Neural cell (in vitro differentiated cells): ENCODE measurements at regions not wholly inside any gene's neighbourhood (a gene's known extent, or its start where the extent isn't known, plus 50 kb on each side); places are given as distances from the start of the nearest gene placed in this dataset.
A peak's percentile ranks its signal among the peaks of the same experiment; 100 is the strongest.

ENCODE experiments used
- H2AFZ ChIP-seq: fragments of 200-600, 300-800 bp; sonication (generic), shearing (Covaris generic); 2 replicates; pipeline ENCODE4 v1.6.0; 2014; ENCODE audit warnings: low read depth, mild to moderate bottlenecking, antibody characterized with exemption, low read length, moderate library complexity
- H3F3A ChIP-seq: fragments of 200-600 bp; shearing (Covaris generic); 2 replicates; pipeline ENCODE4 v1.6.1; 2016; ENCODE audit warnings: mild to moderate bottlenecking, moderate library complexity, mixed read lengths, antibody characterized with exemption, low read length; ENCODE audit not compliant: insufficient read depth, poor library complexity, severe bottlenecking
- H3K27ac ChIP-seq: fragments of 200-600, 300-800 bp; sonication (generic), shearing (Covaris generic); 2 replicates; pipeline ENCODE4 v1.5.1; 2014; ENCODE audit warnings: mild to moderate bottlenecking, low read length, moderate library complexity
- H3K27me3 ChIP-seq: fragments of 300-800, 200-600 bp; sonication (generic), shearing (Covaris generic); 2 replicates; pipeline ENCODE4 v1.6.0; 2014; ENCODE audit warnings: mild to moderate bottlenecking, low read depth, low read length, moderate library complexity; ENCODE audit not compliant: insufficient read depth
- H3K36me3 ChIP-seq: fragments of 300-800, 200-600 bp; sonication (generic), shearing (Covaris generic); 2 replicates; pipeline ENCODE4 v1.5.1; 2014; ENCODE audit warnings: mild to moderate bottlenecking, antibody characterized with exemption, low read length, moderate library complexity; ENCODE audit not compliant: insufficient read depth
- H3K4me2 ChIP-seq: fragments of 300-800, 200-600 bp; sonication (generic), shearing (Covaris generic); 2 replicates; pipeline ENCODE4 v1.6.0; 2014; ENCODE audit warnings: mild to moderate bottlenecking, low read length
- H3K4me3 ChIP-seq: fragments of 300-800, 200-600 bp; sonication (generic), shearing (Covaris generic); 2 replicates; pipeline ENCODE4 v1.5.1; 2014; ENCODE audit warnings: mild to moderate bottlenecking, low read length, moderate library complexity
- H3K79me2 ChIP-seq: fragments of 200-600 bp; shearing (Covaris generic); replicated peaks from 2 replicates; pipeline ENCODE4 v1.6.0; 2014; ENCODE audit warnings: mild to moderate bottlenecking, low read length, moderate library complexity; ENCODE audit not compliant: insufficient read depth
- H3K9ac ChIP-seq: fragments of 300-800, 200-600 bp; sonication (generic), shearing (Covaris generic); 2 replicates; pipeline ENCODE4 v1.6.1; 2016; ENCODE audit warnings: mild to moderate bottlenecking, low read length, mixed read lengths
- H3K9me2 ChIP-seq: fragments of 200-600 bp; shearing (Covaris generic); 2 replicates; pipeline ENCODE4 v1.6.1; 2016; ENCODE audit warnings: mild to moderate bottlenecking, low read length, mixed read lengths; ENCODE audit not compliant: insufficient read depth
- H3K9me3 ChIP-seq: fragments of 200-600, 300-800 bp; sonication (generic), shearing (Covaris generic); 2 replicates; pipeline ENCODE4 v1.6.1; 2016; ENCODE audit warnings: mild to moderate bottlenecking, mixed run types, low read length, moderate library complexity, mixed read lengths
- H4K20me1 ChIP-seq: fragments of 200-600 bp; shearing (Covaris generic); 2 replicates; pipeline ENCODE4 v1.6.1; 2016; ENCODE audit warnings: mild to moderate bottlenecking, mixed run types; ENCODE audit not compliant: insufficient read depth
- EP300 ChIP-seq: fragments of 450-650 bp; conservative IDR thresholded peaks from 2 replicates; pipeline ENCODE4 v1.6.1; 2014; ENCODE audit warnings: antibody characterized with exemption, mild to moderate bottlenecking, moderate library complexity; ENCODE audit not compliant: poor library complexity, severe bottlenecking
- EZH2 ChIP-seq: fragments of 200-600, 300-800 bp; shearing (Covaris generic), sonication (generic); IDR thresholded peaks from 2 replicates; pipeline ENCODE4 v1.6.1; 2014; ENCODE audit warnings: antibody characterized with exemption, low read length, borderline replicate concordance, mild to moderate bottlenecking; ENCODE audit not compliant: insufficient read depth, poor library complexity, severe bottlenecking
- POLR2AphosphoS5 ChIP-seq: IDR thresholded peaks from 2 replicates; pipeline ENCODE4 v1.6.1; 2012
- RAD21 ChIP-seq: fragments of 450-650 bp; conservative IDR thresholded peaks from 2 replicates; pipeline ENCODE4 v1.6.1; 2014; ENCODE audit warnings: antibody characterized with exemption, mild to moderate bottlenecking, moderate library complexity
- SMC3 ChIP-seq: fragments of 450-650 bp; conservative IDR thresholded peaks from 2 replicates; pipeline ENCODE4 v1.6.1; 2014; ENCODE audit warnings: antibody characterized with exemption, mild to moderate bottlenecking, moderate library complexity; ENCODE audit not compliant: poor library complexity
- TF ChIP-seq, protein P1 (sequence below): fragments of 450-650 bp; IDR thresholded peaks from 2 replicates; pipeline ENCODE4 v1.5.1; 2014; ENCODE audit warnings: antibody characterized with exemption, mild to moderate bottlenecking, moderate library complexity; ENCODE audit not compliant: poor library complexity, severe bottlenecking

DNA sequence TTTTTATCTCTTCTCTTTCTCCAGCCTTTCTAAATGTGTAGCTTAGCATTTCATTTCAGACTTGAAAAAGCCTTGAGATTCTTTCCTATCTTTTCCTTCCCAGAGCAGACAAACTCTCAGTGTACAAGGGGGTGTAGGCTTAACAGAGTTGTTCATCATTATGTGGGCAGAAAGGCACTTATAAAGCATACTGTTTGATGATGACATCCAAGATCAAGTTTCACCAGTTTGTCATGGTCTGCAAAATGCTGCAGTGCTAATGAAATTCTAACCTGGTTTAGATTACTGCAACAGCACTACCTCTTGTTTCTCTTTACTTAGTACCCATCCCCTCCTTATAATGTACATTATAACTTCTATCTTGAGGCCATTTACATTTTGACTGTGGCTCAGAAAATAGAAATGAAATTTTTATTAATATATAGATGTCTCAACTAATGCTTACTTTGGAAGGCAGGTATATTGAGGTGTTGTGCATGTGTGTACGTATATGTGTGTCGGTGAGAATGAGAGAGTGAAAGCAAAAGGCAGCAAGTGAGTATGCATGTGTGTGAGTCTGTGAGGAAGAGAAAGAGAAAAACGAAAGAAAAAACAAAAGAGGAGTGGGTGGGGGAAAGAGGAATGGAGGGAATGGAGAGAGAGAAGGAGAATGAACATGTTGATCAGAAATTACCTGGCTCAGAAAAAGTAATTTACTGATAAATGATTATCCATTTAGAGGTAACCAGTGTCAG lies 1043.6 kb downstream of the TUSC7 start:
- Histone ChIP-seq H3K27ac (no peak overlapping the region), H3K4me3 (no peak overlapping the region), H3K9me3 (no peaks in the 10 kb centered on the region), H4K20me1 (no peaks in the 10 kb centered on the region), H3K9me2 (no peaks in the 10 kb centered on the region), H3K9ac (no peak overlapping the region), H3K79me2 (no peaks in the 10 kb centered on the region), H3K4me2 (no peak overlapping the region), H2AFZ (no peak overlapping the region), H3K27me3 (no peaks in the 10 kb centered on the region), H3K36me3 (no peaks in the 10 kb centered on the region), H3F3A (no peaks in the 10 kb centered on the region)
- TF ChIP-seq RAD21 (no peak), SMC3 (no peak), EZH2 (no peak), POLR2AphosphoS5 (no peak)
- TF ChIP-seq, protein P1, sequence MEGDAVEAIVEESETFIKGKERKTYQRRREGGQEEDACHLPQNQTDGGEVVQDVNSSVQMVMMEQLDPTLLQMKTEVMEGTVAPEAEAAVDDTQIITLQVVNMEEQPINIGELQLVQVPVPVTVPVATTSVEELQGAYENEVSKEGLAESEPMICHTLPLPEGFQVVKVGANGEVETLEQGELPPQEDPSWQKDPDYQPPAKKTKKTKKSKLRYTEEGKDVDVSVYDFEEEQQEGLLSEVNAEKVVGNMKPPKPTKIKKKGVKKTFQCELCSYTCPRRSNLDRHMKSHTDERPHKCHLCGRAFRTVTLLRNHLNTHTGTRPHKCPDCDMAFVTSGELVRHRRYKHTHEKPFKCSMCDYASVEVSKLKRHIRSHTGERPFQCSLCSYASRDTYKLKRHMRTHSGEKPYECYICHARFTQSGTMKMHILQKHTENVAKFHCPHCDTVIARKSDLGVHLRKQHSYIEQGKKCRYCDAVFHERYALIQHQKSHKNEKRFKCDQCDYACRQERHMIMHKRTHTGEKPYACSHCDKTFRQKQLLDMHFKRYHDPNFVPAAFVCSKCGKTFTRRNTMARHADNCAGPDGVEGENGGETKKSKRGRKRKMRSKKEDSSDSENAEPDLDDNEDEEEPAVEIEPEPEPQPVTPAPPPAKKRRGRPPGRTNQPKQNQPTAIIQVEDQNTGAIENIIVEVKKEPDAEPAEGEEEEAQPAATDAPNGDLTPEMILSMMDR = no peak

DNA sequence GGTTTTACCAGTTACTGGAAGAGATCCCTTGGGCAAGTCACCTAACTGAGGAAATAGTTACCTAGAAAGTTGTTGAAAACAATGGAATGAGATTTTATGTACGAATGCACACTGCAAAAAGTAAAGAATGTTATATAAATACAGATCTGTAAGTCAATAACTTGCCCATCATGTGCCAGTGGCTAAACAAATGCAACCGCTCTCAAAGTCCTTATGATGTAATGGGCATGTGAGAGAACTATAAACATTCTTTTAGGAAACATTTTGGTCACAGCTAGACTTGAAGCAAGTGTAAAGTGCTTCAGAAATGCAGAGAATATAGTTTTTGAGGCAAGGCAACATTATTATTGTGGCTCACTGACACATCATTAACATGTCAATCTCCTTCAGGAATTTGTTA lies 1044.5 kb downstream of the TUSC7 start:
- Histone ChIP-seq H3K9ac (no peak overlapping the region), H3K9me2 (no peaks in the 10 kb centered on the region), H3K27me3 (no peaks in the 10 kb centered on the region), H3K27ac (no peak overlapping the region), H3F3A (no peaks in the 10 kb centered on the region), H3K4me3 (no peak overlapping the region), H3K9me3 (no peaks in the 10 kb centered on the region), H3K36me3 (no peaks in the 10 kb centered on the region), H3K4me2 (no peak overlapping the region), H4K20me1 (no peaks in the 10 kb centered on the region), H2AFZ (no peak overlapping the region), H3K79me2 (no peaks in the 10 kb centered on the region)
- TF ChIP-seq EP300 (peak; percentile 18), SMC3 (no peak)

DNA sequence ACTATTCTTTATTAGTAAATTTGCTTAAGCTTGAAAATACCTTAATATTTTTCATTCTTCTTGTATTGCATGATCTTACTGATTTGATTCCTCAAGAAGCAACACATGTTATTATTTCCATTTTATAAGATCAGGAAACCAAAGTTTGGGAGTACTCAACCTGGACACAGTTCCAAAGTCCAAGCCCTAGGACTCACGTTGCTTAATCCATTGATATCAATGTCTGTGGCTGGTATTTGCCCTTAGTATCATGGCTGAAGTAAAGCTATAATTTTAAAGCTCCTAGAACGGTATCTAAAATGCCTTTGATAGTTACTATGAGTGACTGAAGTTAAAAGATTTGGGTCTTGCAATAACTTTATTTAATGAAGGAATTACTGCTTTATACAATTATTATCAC lies 1045.3 kb downstream of the TUSC7 start:
- TF ChIP-seq, protein P1 = no peak
- no peak for TF ChIP-seq EP300
- no peak for TF ChIP-seq RAD21
- no peak for TF ChIP-seq SMC3
- no peaks in the 10 kb centered on the region for H3K9me2 ChIP-seq
- no peaks in the 10 kb centered on the region for H3K9me3 ChIP-seq
- no peak overlapping the region for H3K4me3 ChIP-seq
- H3K36me3 ChIP-seq = no peaks in the 10 kb centered on the region
- no peak overlapping the region for H3K9ac ChIP-seq
- H3K79me2 ChIP-seq = no peaks in the 10 kb centered on the region
- H3K4me2 ChIP-seq = no peak overlapping the region
- no peaks in the 10 kb centered on the region for H4K20me1 ChIP-seq
- H3K27me3 ChIP-seq = no peaks in the 10 kb centered on the region
- no peaks in the 10 kb centered on the region for H3F3A ChIP-seq
- H3K27ac ChIP-seq = no peak overlapping the region
- H2AFZ ChIP-seq = no peak overlapping the region
